PC-3 (cell line): ENCODE measurements at regions not wholly inside any gene's neighbourhood (a gene's known extent, or its start where the extent isn't known, plus 50 kb on each side); places are given as distances from the start of the nearest gene placed in this dataset.

Experiments
- EZH2 ChIP-seq: fragments of 300-600 bp; sonication (generic); IDR thresholded peaks from one replicate; pipeline ENCODE4 v1.6.1; 2017; ENCODE audit warnings: antibody characterized with exemption, mild to moderate bottlenecking, low read length; ENCODE audit not compliant: unreplicated experiment
- EZH2phosphoT487 ChIP-seq: fragments of 300-600 bp; sonication (generic); IDR thresholded peaks from 2 replicates; pipeline ENCODE4 v1.6.1; 2018; ENCODE audit warnings: mild to moderate bottlenecking, antibody characterized with exemption, low read length, borderline replicate concordance
- TF ChIP-seq, protein P1 (sequence below): fragments of 300-600 bp; sonication (generic); conservative IDR thresholded peaks from 2 replicates; pipeline ENCODE4 v1.5.1; 2017; ENCODE audit warnings: antibody characterized with exemption, low read depth, mild to moderate bottlenecking, low read length

DNA sequence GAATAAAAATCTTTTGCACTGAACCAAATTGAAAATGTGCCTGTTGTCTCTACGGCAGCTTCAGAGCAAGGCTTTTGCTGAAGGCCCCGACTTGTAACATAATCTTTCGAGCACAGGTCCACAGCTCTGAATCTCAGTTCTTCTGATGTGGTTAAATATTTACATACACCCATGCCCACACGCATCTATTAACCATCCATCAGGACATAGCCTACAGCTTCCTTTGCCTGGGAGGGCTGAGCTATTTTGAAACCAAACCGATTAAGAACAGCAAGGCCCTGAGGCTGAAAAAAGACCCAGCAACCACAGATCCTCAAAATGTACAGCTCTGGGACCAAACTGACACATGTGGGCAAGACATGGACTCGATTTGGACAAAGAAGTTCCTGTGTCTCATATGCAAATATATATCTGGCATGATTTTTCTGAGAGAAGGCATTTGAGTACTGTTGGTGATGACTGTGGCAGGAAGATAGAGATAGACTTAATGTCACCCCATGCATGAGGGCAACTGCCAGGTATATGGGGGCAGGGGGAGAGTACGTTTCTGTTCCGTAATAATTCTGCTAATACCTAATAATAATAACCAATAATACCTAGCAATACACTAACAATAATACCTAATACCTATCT, 322.7 kb upstream of the PLET1 start:
- TF ChIP-seq EZH2, result no peak
- TF ChIP-seq, protein P1, sequence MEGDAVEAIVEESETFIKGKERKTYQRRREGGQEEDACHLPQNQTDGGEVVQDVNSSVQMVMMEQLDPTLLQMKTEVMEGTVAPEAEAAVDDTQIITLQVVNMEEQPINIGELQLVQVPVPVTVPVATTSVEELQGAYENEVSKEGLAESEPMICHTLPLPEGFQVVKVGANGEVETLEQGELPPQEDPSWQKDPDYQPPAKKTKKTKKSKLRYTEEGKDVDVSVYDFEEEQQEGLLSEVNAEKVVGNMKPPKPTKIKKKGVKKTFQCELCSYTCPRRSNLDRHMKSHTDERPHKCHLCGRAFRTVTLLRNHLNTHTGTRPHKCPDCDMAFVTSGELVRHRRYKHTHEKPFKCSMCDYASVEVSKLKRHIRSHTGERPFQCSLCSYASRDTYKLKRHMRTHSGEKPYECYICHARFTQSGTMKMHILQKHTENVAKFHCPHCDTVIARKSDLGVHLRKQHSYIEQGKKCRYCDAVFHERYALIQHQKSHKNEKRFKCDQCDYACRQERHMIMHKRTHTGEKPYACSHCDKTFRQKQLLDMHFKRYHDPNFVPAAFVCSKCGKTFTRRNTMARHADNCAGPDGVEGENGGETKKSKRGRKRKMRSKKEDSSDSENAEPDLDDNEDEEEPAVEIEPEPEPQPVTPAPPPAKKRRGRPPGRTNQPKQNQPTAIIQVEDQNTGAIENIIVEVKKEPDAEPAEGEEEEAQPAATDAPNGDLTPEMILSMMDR, result no peak
- TF ChIP-seq EZH2phosphoT487, result no peak
